ENCODE measurements at regions not wholly inside any gene's neighbourhood (a gene's known extent, or its start where the extent isn't known, plus 50 kb on each side); places are given as distances from the start of the nearest gene placed in this dataset.
"Not testable (repeated sequence)": the region's sequence is repeated elsewhere in the genome, so short reads cannot be mapped to it uniquely, and the experiment has no call there.

DNA sequence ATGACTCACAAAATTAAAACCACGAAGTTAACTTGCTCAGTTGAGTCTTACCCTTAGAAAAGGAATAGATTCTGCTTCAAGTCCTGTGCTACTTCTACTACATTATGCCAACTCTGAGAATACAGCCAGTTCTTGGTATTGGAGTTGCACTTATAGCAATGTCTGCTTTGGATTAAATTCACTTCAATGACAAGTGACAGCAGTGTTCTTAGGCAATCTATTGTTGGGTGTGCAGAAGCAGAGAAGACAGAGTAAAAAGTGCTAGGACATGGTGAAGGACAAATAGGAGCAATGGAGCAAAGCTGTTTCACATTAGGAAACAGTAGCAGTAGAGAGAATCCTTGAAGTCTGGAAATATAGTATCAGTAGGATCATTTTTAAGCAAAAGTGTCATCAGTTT is 713.1 kb downstream of the SI start:
- no peak for DNase-seq

DNA sequence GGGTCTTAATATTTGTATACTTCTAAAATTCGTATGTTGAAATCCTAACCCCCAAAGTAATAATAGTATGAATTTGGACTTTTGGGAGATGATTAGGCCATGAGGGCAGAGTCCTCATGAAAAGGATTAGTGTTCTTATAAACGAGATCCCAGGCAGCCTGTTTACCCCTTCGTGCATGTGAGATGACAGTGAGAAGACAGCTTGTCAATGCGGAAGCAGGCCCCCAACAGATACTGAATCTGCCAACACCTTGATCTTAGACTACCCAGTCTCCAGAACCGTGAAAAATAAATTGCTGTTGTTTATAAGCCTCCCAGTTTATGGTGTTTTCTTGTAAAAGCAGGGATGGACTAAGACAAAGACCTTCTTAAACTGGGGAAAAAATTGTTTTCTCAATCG is 714.2 kb downstream of the SI start:
- no peak for DNase-seq

GRCh38 chr3:164360738-164361406 is 717.4 kb downstream of the SI start:
- peak; percentile 21 for DNase-seq

DNA sequence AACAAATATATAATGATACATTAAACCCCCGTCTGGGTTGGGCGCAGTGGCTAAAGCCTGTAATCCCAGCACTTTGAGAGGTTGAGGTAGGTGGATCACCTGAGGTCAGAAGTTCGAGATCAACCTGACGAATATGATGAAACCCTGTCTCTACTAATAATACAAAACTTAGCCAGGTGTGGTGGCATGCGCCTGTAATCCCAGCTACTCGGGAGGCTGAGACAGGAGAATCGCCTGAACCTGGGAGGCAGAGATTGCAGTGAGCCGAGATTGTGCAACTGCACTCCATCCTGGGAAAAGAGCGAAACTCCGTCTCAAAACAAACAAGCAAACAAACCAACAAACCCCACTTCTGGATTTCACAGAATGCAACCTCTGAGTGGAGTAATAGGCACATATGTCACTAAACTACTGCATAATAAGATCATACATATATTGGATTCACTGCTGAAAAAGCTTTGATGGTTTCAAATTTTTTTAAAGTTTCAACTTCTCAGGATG is 718.2 kb downstream of the SI start:
- no peak for DNase-seq

DNA sequence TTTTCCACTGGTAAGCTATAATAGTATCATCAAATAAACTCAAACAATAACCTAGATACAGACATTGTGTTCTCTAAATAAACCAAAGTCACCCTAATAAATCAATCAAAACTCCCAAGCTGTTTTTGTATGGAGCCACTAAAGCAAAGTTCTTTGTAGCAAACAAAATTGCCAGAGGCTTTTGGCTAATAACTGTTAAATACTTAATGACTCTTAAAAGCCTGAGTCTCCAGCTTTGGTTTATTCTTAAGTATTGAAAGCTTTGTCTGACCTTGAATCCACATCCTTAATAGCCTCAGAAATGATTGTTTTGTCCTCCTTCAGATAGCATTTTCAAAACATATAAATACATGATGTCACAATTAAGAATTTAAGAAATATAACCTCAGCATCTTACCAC is 725.3 kb downstream of the SI start:
- DNase-seq: no peak

- DNase-seq: no peak
Observed at GRCh38 chr3:164351131-164351530, 727.2 kb downstream of the SI start.

DNA sequence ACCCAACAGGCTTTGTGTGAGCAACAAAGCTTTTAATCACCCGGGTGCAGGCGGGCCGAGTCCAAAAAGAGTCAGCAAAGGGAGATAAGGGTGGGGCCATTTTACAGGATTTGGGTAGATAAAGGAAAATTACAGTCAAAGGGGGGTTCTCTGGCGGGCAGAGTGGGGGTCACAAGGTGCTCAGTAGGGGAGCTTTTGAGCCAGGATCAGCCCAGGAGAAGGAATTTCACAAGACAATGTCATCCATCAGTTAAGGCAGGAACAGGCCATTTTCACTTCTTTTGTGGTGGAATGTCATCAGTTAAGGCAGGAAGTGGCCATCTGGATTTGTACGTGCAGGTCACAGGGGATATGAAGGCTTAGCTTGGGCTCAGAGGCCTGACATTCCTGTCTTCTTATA is 736.1 kb downstream of the SI start:
- DNase-seq: peak; percentile 42

GRCh38 chr3:164341086-164341485 is 737.2 kb downstream of the SI start:
- DNase-seq: no peak

DNA sequence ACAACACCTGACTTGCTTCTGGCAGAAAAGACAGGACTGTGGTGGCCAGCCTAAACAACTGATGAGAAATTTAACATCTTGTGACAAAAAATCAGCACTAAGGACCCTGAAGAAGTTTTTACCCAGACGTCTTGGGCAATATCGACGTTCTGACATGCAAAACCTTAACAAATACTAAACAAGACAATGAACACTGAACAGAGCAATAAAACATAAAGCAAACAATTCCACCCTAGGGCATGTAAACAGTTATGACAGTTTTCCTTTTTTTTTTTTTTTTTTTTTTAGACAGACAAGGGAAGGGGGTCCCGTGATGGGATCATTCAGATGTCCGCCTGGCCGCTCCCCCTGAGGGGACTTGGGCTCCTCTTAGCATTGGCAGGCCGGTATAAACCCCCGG is 738.0 kb downstream of the SI start:
- DNase-seq: no peak

DNA sequence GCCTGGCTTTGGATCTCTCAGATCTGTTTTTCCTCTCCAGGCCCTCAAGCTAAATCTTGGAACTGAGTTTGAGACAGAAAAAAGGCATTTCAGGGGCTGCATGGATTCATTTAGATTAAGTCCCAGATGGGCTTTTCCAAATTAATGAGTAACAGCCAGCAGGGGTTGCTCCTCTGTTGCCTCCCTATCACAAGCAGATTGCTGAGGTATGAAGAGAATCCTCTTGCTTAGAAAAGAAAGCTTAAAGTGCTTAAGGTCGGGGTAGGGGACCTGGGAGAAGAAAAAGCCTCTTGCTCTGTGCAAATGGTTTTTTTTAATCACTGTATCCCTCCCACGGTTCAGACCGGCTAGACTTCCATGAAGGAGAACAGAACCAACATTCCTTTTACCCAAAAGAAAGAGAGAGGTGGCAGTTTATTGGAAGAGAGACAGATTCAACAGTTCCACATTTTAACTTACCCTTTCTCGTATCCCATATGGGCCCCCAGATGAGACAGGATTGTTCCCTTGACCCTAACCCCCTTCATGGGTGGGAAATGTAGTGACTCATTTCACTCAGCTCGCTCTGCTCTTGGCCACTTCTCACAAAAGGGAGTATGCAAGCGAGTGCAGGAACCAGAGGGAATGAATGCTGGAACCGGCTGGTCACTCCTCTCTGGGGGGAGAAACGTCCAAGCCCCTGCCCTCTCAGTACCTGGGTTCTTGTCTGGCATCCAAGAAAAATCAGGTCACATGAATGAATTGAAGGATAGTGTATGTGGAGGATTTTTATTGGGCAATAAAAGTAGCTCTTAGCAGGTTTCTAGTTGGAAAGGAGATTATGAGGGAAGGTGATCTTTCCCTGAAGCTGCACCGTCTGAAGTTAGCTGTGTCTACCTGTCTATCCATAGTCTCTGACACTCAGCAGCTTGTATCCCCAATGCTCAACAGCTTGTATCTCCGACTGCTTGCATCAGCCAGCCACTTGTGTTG is 745.2 kb downstream of the SI start:
- DNase-seq: no peak

GRCh38 chr3:164326714-164327113 is 751.6 kb downstream of the SI start:
- DNase-seq: no peak

- no peak for DNase-seq
Observed at GRCh38 chr3:164320962-164321361, 757.3 kb downstream of the SI start.

- DNase-seq: no peak
Observed at GRCh38 chr3:164306042-164306441, 772.3 kb downstream of the SI start.

DNA sequence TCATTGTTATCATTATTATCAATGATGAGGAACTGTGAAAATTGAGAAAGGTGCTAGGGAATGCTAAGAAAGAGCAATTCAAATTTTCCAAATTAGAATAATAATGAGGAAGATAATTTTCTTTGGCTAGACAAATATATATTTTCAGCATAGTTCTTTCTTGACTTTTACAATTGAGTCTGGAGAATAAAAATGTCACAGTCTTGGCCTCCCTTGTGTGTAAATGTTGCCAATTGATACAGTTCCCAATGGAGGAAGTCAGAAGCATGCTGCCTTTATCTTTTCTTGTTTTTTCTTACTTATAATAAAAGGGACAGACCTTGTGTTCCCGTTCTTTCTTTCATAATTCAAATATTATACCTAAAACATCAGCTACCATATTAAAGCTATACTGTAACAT is 774.4 kb downstream of the SI start:
- DNase-seq: no peak

DNA sequence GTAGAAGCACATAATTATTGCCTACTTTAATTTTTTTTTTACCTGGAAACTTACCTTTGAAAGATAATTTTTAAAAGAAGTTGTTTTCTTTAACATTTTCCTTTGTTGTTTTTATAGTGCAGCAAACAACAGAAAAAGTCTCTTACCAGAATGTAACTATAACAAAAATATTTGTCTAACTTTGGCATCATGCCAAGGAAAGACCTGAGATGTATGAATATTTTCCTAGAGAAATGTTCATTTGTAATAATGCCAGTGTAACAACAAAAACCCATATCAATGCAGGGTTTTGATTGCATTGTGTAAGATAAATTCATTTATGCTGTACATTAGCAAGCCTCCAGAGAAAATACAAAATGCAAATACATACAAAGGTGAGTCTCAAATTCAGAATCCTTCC is 775.7 kb downstream of the SI start:
- DNase-seq: no peak

DNA sequence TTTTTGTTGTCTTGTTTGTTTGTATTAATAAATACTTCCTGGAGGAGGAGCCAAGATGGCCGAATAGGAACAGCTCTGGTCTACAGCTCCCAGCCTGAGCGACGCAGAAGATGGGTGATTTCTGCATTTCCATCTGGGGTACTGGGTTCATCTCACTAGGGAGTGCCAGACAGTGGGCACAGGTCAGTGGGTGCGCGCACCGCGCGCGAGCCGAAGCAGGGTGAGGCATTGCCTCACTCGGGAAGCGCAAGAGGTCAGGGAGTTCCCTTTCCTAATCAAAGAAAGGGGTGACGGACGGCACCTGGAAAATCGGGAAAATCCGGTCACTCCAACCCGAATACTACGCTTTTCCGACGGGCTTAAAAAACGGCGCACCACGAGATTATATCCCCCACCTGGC is 786.8 kb downstream of the SI start:
- not testable (repeated sequence) for DNase-seq

GRCh38 chr3:164278550-164278949 is 799.7 kb downstream of the SI start:
- DNase-seq: no peak

- peak; percentile 6 for DNase-seq
Observed at GRCh38 chr3:164267053-164267452, 811.2 kb downstream of the SI start.

DNA sequence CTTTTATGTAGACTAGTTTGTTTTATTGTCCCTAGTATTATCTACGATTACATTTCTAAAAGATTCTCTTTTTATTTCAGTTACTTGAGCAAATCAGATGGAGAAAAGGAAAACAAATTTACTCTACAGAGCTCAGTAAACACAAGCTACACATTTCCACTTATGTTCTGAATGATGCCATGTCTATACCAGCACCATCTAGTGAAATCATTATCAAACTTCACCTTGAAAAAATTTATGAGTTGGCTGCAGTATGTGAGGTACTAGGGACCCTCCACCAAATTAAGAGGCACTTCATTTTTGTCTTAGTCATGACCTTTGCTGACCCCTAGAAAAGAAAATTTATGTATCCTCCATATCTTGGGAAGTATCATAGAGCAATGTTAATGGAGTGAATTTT is 827.4 kb downstream of the SI start:
- no peak for DNase-seq

DNA sequence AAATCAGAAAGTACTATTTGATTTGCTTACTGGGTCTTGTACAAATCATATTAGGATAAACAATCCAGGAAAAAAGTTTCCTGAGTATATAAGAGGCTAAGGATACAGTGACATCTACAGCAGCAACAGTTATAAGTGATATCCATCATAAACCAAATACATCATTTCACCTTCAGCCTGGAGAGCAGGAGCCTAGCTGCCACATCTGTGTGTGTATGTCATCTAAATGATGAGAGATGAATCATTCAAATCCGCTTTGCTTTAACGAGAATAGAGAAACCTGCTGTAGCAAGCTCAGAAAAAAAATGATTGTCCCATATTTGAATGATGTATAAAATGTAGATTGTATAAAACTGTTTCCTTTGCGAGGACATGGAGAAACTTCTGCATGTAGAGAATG is 841.4 kb downstream of the SI start:
- DNase-seq: no peak

GRCh38 chr3:164235289-164236028 is 842.8 kb downstream of the SI start:
- DNase-seq: no peak

- peak; percentile 20 for DNase-seq
Observed at GRCh38 chr3:164233951-164234350, 844.3 kb downstream of the SI start.

DNA sequence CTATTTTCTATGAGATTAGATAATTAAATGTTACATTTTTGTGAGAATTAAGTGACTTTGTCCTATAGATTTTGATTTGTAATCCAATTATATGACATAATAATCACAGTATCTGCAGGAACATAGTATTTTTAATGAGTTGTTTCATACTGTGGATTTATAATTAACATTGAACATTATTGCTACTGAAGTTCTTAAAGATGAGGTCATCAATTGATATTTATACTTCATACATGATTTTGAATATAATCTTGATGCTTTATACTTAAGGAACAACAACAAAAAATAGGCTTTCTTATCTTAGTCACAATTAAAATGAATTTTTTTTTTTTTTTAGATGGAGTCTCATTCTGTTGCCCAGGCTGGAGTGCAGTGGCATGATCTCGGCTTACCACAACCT is 846.6 kb downstream of the SI start:
- no peak for DNase-seq
